PC-9 (cell line): ENCODE measurements at regions not wholly inside any gene's neighbourhood (a gene's known extent, or its start where the extent isn't known, plus 50 kb on each side); places are given as distances from the start of the nearest gene placed in this dataset.

ENCODE experiments used
- EZH2 ChIP-seq: fragments of 200-600 bp; sonication (generic); IDR thresholded peaks from 2 replicates; pipeline ENCODE4 v1.8.0; 2017; ENCODE audit warnings: antibody characterized with exemption, low read depth
- TF ChIP-seq, protein P1 (sequence below): fragments of 200-600 bp; sonication (generic); conservative IDR thresholded peaks from 2 replicates; pipeline ENCODE4 v1.6.1; 2017; ENCODE audit warnings: mixed run types, antibody characterized with exemption, mild to moderate bottlenecking, moderate library complexity

DNA sequence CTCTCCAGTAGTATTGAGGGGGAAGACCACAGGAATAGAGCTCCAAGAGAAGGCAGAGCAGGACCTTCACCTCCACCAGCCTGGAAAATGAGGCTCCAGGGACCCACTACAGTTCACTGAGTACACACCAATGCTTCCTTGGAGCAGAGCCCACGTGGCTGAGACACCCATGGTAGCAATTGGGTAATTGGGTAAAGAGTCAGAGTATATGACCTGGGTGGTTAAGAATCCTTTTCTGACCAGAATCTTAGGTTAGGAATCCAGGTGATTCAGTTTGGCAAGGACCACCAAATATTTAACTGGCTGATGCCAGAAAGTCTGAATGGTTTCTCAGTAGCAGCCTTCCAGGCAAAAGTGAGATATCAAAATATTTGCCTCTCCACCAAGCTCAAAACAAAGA, 107.7 kb downstream of the MDH1 start:
- TF ChIP-seq, protein P1, sequence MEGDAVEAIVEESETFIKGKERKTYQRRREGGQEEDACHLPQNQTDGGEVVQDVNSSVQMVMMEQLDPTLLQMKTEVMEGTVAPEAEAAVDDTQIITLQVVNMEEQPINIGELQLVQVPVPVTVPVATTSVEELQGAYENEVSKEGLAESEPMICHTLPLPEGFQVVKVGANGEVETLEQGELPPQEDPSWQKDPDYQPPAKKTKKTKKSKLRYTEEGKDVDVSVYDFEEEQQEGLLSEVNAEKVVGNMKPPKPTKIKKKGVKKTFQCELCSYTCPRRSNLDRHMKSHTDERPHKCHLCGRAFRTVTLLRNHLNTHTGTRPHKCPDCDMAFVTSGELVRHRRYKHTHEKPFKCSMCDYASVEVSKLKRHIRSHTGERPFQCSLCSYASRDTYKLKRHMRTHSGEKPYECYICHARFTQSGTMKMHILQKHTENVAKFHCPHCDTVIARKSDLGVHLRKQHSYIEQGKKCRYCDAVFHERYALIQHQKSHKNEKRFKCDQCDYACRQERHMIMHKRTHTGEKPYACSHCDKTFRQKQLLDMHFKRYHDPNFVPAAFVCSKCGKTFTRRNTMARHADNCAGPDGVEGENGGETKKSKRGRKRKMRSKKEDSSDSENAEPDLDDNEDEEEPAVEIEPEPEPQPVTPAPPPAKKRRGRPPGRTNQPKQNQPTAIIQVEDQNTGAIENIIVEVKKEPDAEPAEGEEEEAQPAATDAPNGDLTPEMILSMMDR: no peak
- no peak for TF ChIP-seq EZH2
